OCI-LY7 (cell line): ENCODE measurements at regions not wholly inside any gene's neighbourhood (a gene's known extent, or its start where the extent isn't known, plus 50 kb on each side); places are given as distances from the start of the nearest gene placed in this dataset.

Experiments
- BruUV-seq: library from RNA; stranded (reverse); fragments of 400-500 nt; replicated peaks from 2 replicates; lab custom pipeline; 2021; lab: Mats Ljungman, UMichigan
- CTCF ChIA-PET: fragments of 300-600 bp; sonication (Branson Sonifier 250); formaldehyde crosslinking; loops from one replicate; lab custom pipeline; 2022; ENCODE audit warnings: antibody characterized with exemption; ENCODE audit not compliant: unreplicated experiment; lab: Charles Lee
- POLR2A ChIA-PET: fragments of 300-600 bp; sonication (Branson Sonifier 250); formaldehyde crosslinking; loops from one replicate; lab custom pipeline; 2022; ENCODE audit warnings: antibody characterized with exemption; lab: Charles Lee
- DNase-seq: peaks from one replicate; pipeline ENCODE4 v3.0.0-alpha.2; 2015; ENCODE audit warnings: low spot score
- H2AFZ ChIP-seq: fragments of 200-600 bp; sonication (generic), shearing (Covaris generic); 2 replicates; pipeline ENCODE4 v1.6.1; 2014; ENCODE audit warnings: mild to moderate bottlenecking, antibody characterized with exemption, low read length, moderate library complexity
- H3K27ac ChIP-seq: fragments of 200-600 bp; sonication (generic); 2 replicates; pipeline ENCODE4 v1.5.1; 2014; ENCODE audit warnings: mixed run types, low read depth, mild to moderate bottlenecking, moderate library complexity, low read length, inconsistent platforms; ENCODE audit not compliant: poor library complexity, severe bottlenecking
- H3K36me3 ChIP-seq: fragments of 200-600 bp; sonication (generic); 2 replicates; pipeline ENCODE4 v1.6.1; 2014; ENCODE audit warnings: mild to moderate bottlenecking, antibody characterized with exemption, low read length, moderate library complexity, mixed read lengths; ENCODE audit not compliant: insufficient read depth
- H3K4me1 ChIP-seq: fragments of 200-600 bp; sonication (generic); 2 replicates; pipeline ENCODE4 v1.5.1; 2014; ENCODE audit warnings: mild to moderate bottlenecking, low read length; ENCODE audit not compliant: insufficient read depth, poor library complexity, severe bottlenecking
- H3K4me2 ChIP-seq: fragments of 200-600 bp; sonication (generic); 2 replicates; pipeline ENCODE4 v1.6.1; 2014; ENCODE audit warnings: mild to moderate bottlenecking, low read length
- H3K4me3 ChIP-seq: fragments of 200-600 bp; sonication (generic); 2 replicates; pipeline ENCODE4 v1.5.1; 2014; ENCODE audit warnings: mild to moderate bottlenecking, low read depth, low read length; ENCODE audit not compliant: poor library complexity, severe bottlenecking
- H3K79me2 ChIP-seq: fragments of 200-600 bp; sonication (generic); 2 replicates; pipeline ENCODE4 v1.6.1; 2016; ENCODE audit warnings: low read depth, mild to moderate bottlenecking, low read length, moderate library complexity, mixed read lengths; ENCODE audit not compliant: insufficient read depth
- H3K9me2 ChIP-seq: fragments of 200-600 bp; sonication (generic); 2 replicates; pipeline ENCODE4 v1.6.1; 2016; ENCODE audit warnings: mild to moderate bottlenecking, low read length, mixed read lengths; ENCODE audit not compliant: insufficient read depth
- H3K9me3 ChIP-seq: fragments of 200-600 bp; sonication (generic); 2 replicates; pipeline ENCODE4 v1.6.1; 2014; ENCODE audit warnings: mild to moderate bottlenecking, mixed run types, low read length, mixed read lengths
- H4K20me1 ChIP-seq: fragments of 200-600 bp; sonication (generic); 2 replicates; pipeline ENCODE4 v1.6.1; 2014; ENCODE audit warnings: mild to moderate bottlenecking, antibody characterized with exemption, low read length, moderate library complexity, mixed read lengths; ENCODE audit not compliant: insufficient read depth
- EZH2phosphoT487 ChIP-seq: fragments of 200-600 bp; sonication (generic); IDR thresholded peaks from 2 replicates; pipeline ENCODE4 v1.6.1; 2018; ENCODE audit warnings: low read depth, borderline replicate concordance, mild to moderate bottlenecking, mixed run types, antibody characterized with exemption, low read length, moderate library complexity, mixed read lengths
- intact Hi-C: fragments of 100-400 bp; cut with micrococcal nuclease; formaldehyde crosslinking; loops from one replicate; pipeline ENCODE4 v1.10.0; 2022; ENCODE audit not compliant: unreplicated experiment
- TF ChIP-seq, protein P1 (sequence below): fragments of 200-600 bp; sonication (generic); conservative IDR thresholded peaks from 2 replicates; pipeline ENCODE4 v1.5.1; 2014; ENCODE audit warnings: mild to moderate bottlenecking, antibody characterized with exemption, low read length, moderate library complexity, mixed read lengths

- H3K27ac ChIP-seq = no peak overlapping the region
- POLR2A ChIA-PET = interaction anchor here (0.7 kb wide), 1 partner anchor 1185 kb away, joined by 3 read pairs; no protein-coding TSS in a partner anchor
- BruUV-seq = no TSS peak
These were observed 141.0 kb downstream of the GLI2 start for GRCh38 chr2:120876526-120877280.

DNA sequence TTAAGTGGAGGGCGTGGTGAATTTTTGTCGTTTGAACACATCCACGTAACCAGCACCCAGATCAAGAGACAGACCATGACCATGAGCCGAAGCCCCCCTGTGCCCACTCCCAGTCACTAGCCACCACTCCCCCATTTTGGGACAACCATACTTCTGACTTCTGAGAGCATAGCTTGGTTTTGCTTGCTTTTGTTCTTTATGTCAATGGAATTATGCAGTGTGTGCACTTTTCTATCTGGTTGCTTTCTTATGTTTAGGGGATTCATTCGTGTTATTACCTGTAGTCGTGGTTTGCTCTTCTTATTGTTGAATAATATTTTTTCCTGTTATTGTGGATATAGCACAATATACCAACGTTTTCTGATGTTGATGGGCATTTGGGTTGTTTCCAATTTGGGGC is 141.7 kb downstream of the GLI2 start:
- Histone ChIP-seq H3K4me1 (no peaks in the 10 kb centered on the region), H3K36me3 (no peaks in the 10 kb centered on the region), H3K4me3 (no peak overlapping the region), H4K20me1 (no peaks in the 10 kb centered on the region), H3K79me2 (no peaks in the 10 kb centered on the region), H3K27ac (no peak overlapping the region), H3K4me2 (no peak overlapping the region), H3K9me2 (no peaks in the 10 kb centered on the region), H2AFZ (no peak overlapping the region), H3K9me3 (no peaks in the 10 kb centered on the region)
- ChIA-PET CTCF (no interaction called here), POLR2A (interaction anchor here (0.5 to 0.7 kb wide), 2 partner anchors 18 to 1184 kb away, joined by 3 read pairs; no protein-coding TSS in a partner anchor)
- DNase-seq = no peak
- TF ChIP-seq, protein P1, sequence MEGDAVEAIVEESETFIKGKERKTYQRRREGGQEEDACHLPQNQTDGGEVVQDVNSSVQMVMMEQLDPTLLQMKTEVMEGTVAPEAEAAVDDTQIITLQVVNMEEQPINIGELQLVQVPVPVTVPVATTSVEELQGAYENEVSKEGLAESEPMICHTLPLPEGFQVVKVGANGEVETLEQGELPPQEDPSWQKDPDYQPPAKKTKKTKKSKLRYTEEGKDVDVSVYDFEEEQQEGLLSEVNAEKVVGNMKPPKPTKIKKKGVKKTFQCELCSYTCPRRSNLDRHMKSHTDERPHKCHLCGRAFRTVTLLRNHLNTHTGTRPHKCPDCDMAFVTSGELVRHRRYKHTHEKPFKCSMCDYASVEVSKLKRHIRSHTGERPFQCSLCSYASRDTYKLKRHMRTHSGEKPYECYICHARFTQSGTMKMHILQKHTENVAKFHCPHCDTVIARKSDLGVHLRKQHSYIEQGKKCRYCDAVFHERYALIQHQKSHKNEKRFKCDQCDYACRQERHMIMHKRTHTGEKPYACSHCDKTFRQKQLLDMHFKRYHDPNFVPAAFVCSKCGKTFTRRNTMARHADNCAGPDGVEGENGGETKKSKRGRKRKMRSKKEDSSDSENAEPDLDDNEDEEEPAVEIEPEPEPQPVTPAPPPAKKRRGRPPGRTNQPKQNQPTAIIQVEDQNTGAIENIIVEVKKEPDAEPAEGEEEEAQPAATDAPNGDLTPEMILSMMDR = no peak
- TF ChIP-seq EZH2phosphoT487 = no peak
- intact Hi-C loops = no loop called here
- BruUV-seq = no TSS peak

More at GRCh38 chr2:120876526-120877280, 141.0 kb downstream of the GLI2 start:
- H3K9me3 ChIP-seq = no peaks in the 10 kb centered on the region
- H4K20me1 ChIP-seq = no peaks in the 10 kb centered on the region
- no peak overlapping the region for H3K4me3 ChIP-seq
- no peak for TF ChIP-seq EZH2phosphoT487
- TF ChIP-seq, protein P1 = no peak
- DNase-seq = no peak
- no peaks in the 10 kb centered on the region for H3K4me1 ChIP-seq
- H3K79me2 ChIP-seq = no peaks in the 10 kb centered on the region
- no peak overlapping the region for H3K4me2 ChIP-seq
- CTCF ChIA-PET = no interaction called here
- H3K9me2 ChIP-seq = no peaks in the 10 kb centered on the region
- H3K36me3 ChIP-seq = no peaks in the 10 kb centered on the region
- intact Hi-C loops = no loop called here
- H2AFZ ChIP-seq = no peak overlapping the region

DNA sequence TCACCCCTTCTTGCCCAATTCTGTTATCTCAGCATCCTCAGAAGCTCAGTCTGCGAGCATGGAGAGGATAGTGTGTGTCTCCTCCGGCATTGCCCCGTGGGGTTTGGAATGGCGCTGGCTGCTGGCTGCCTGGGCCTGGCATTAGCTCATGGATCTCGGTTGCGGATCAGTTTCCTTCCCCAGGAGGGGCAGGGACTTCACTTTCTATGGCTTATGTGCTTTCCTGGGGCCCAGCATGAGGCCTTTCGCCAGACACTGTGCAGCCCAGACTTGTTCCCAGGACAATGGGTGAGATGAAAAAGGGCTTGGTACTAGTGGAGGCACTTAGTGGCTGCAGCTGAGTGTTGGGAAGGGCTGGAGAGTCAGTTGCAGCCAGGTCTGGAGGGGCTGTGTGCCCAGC is 143.3 kb downstream of the GLI2 start:
- no peaks in the 10 kb centered on the region for H4K20me1 ChIP-seq
- intact Hi-C loops = no loop called here
- H3K4me2 ChIP-seq = no peak overlapping the region
- no peaks in the 10 kb centered on the region for H3K9me3 ChIP-seq
- no peak for DNase-seq
- ChIA-PET CTCF (no interaction called here), POLR2A (no interaction called here)
- no peak overlapping the region for H3K4me3 ChIP-seq
- no peak for TF ChIP-seq EZH2phosphoT487
- TF ChIP-seq, protein P1 = no peak
- BruUV-seq = no TSS peak
- no peak overlapping the region for H3K27ac ChIP-seq
- no peak overlapping the region for H2AFZ ChIP-seq
- H3K36me3 ChIP-seq = no peaks in the 10 kb centered on the region
- H3K4me1 ChIP-seq = no peaks in the 10 kb centered on the region
- H3K9me2 ChIP-seq = no peaks in the 10 kb centered on the region
- H3K79me2 ChIP-seq = no peaks in the 10 kb centered on the region
